PC-3 (cell line): ENCODE measurements at regions not wholly inside any gene's neighbourhood (a gene's known extent, or its start where the extent isn't known, plus 50 kb on each side); places are given as distances from the start of the nearest gene placed in this dataset.
"Not testable (repeated sequence)": the region's sequence is repeated elsewhere in the genome, so short reads cannot be mapped to it uniquely, and the experiment has no call there.

Experiments used
- ATAC-seq: fragments of 200-7000 bp; cut with Tn5 transposase; 2 replicates; pipeline ENCODE4 v1.9.1; 2020; ENCODE audit warnings: mild to moderate bottlenecking, moderate library complexity
- BruUV-seq: library from RNA; stranded (reverse); fragments of 400-500 nt; replicated peaks from 2 replicates; lab custom pipeline; 2021; lab: Mats Ljungman, UMichigan
- CTCF ChIA-PET: fragments of 300-600 bp; sonication (Branson Sonifier 250); formaldehyde crosslinking; loops from one replicate; lab custom pipeline; 2022; ENCODE audit warnings: antibody characterized with exemption; lab: Charles Lee
- POLR2A ChIA-PET: fragments of 300-600 bp; sonication (Branson Sonifier 250); formaldehyde crosslinking; loops from one replicate; lab custom pipeline; 2022; ENCODE audit warnings: antibody characterized with exemption; ENCODE audit not compliant: unreplicated experiment; lab: Charles Lee
- DNase-seq: peaks from one replicate; pipeline ENCODE4 v3.0.0-alpha.2; 2015
- H2AFZ ChIP-seq: fragments of 300-600 bp; sonication (generic); 2 replicates; pipeline ENCODE4 v1.6.0; 2016; ENCODE audit warnings: antibody characterized with exemption, low read length
- H3F3A ChIP-seq: fragments of 300-600 bp; sonication (generic); one replicate; pipeline ENCODE4 v1.6.0; 2017; ENCODE audit warnings: antibody characterized with exemption, low read length, control low read depth, mild to moderate bottlenecking; ENCODE audit not compliant: unreplicated experiment
- H3K27ac ChIP-seq: fragments of 300-600 bp; sonication (generic); 2 replicates; pipeline ENCODE4 v1.5.1; 2016; ENCODE audit warnings: mild to moderate bottlenecking, low read length
- H3K27me3 ChIP-seq: fragments of 300-600 bp; sonication (generic); 2 replicates; pipeline ENCODE4 v1.6.1; 2016; ENCODE audit warnings: low read length, mixed read lengths
- H3K36me3 ChIP-seq: fragments of 300-600 bp; sonication (generic); 2 replicates; pipeline ENCODE4 v1.6.1; 2016; ENCODE audit warnings: low read depth, mixed run types, low read length, mixed read lengths
- H3K4me1 ChIP-seq: fragments of 300-600 bp; sonication (generic); 2 replicates; pipeline ENCODE4 v1.5.1; 2016; ENCODE audit warnings: low read length; ENCODE audit not compliant: insufficient read depth
- H3K4me2 ChIP-seq: fragments of 300-600 bp; sonication (generic); 2 replicates; pipeline ENCODE4 v1.6.0; 2016; ENCODE audit warnings: low read length
- H3K4me3 ChIP-seq: fragments of 300-600 bp; sonication (generic); 2 replicates; pipeline ENCODE4 v1.5.1; 2016; ENCODE audit warnings: mild to moderate bottlenecking, low read length, mixed read lengths
- H3K79me2 ChIP-seq: fragments of 300-600 bp; sonication (generic); 2 replicates; pipeline ENCODE4 v1.6.1; 2017; ENCODE audit warnings: low read length, mixed read lengths
- H3K9ac ChIP-seq: fragments of 300-600 bp; sonication (generic); 2 replicates; pipeline ENCODE4 v1.6.0; 2016; ENCODE audit warnings: mild to moderate bottlenecking, low read length
- H3K9me2 ChIP-seq: fragments of 300-600 bp; sonication (generic); replicated peaks from 2 replicates; pipeline ENCODE4 v1.6.1; 2016; ENCODE audit warnings: mixed run types, low read length, mixed read lengths
- H3K9me3 ChIP-seq: fragments of 300-600 bp; sonication (generic); 2 replicates; pipeline ENCODE4 v1.6.1; 2016; ENCODE audit warnings: low read length, mixed read lengths
- H4K20me1 ChIP-seq: fragments of 300-600 bp; sonication (generic); 2 replicates; pipeline ENCODE4 v1.6.1; 2016; ENCODE audit warnings: low read length, mixed read lengths
- EZH2 ChIP-seq: fragments of 300-600 bp; sonication (generic); IDR thresholded peaks from one replicate; pipeline ENCODE4 v1.6.1; 2017; ENCODE audit warnings: antibody characterized with exemption, mild to moderate bottlenecking, low read length; ENCODE audit not compliant: unreplicated experiment
- EZH2phosphoT487 ChIP-seq: fragments of 300-600 bp; sonication (generic); IDR thresholded peaks from 2 replicates; pipeline ENCODE4 v1.6.1; 2018; ENCODE audit warnings: mild to moderate bottlenecking, antibody characterized with exemption, low read length, borderline replicate concordance
- intact Hi-C: fragments of 100-400 bp; cut with micrococcal nuclease; formaldehyde crosslinking; loops from 2 replicates; pipeline ENCODE4 v1.9.0; 2023
- TF ChIP-seq, protein P1 (sequence below): fragments of 300-600 bp; sonication (generic); conservative IDR thresholded peaks from 2 replicates; pipeline ENCODE4 v1.5.1; 2017; ENCODE audit warnings: antibody characterized with exemption, low read depth, mild to moderate bottlenecking, low read length

- no peak overlapping the region for H3K4me3 ChIP-seq
- H3K79me2 ChIP-seq = no peaks in the 10 kb centered on the region
- H3K4me1 ChIP-seq = no peaks in the 10 kb centered on the region
- no peaks in the 10 kb centered on the region for H3K27me3 ChIP-seq
- ATAC-seq (no peak), DNase-seq (no peak)
- no peak overlapping the region for H3K27ac ChIP-seq
- TF ChIP-seq EZH2phosphoT487 = no peak
- no peak for TF ChIP-seq EZH2
- TF ChIP-seq, protein P1, sequence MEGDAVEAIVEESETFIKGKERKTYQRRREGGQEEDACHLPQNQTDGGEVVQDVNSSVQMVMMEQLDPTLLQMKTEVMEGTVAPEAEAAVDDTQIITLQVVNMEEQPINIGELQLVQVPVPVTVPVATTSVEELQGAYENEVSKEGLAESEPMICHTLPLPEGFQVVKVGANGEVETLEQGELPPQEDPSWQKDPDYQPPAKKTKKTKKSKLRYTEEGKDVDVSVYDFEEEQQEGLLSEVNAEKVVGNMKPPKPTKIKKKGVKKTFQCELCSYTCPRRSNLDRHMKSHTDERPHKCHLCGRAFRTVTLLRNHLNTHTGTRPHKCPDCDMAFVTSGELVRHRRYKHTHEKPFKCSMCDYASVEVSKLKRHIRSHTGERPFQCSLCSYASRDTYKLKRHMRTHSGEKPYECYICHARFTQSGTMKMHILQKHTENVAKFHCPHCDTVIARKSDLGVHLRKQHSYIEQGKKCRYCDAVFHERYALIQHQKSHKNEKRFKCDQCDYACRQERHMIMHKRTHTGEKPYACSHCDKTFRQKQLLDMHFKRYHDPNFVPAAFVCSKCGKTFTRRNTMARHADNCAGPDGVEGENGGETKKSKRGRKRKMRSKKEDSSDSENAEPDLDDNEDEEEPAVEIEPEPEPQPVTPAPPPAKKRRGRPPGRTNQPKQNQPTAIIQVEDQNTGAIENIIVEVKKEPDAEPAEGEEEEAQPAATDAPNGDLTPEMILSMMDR = no peak
- intact Hi-C loops = no loop called here
- H3K36me3 ChIP-seq = no peaks in the 10 kb centered on the region
- CTCF ChIA-PET = no interaction called here
- POLR2A ChIA-PET = no interaction called here
- no peak overlapping the region for H2AFZ ChIP-seq
- no peak overlapping the region for H3K9ac ChIP-seq
- no peak overlapping the region for H3K4me2 ChIP-seq
- no peaks in the 10 kb centered on the region for H4K20me1 ChIP-seq
- H3F3A ChIP-seq = no peaks in the 10 kb centered on the region
- no peaks in the 10 kb centered on the region for H3K9me3 ChIP-seq
- no peaks in the 10 kb centered on the region for H3K9me2 ChIP-seq
- BruUV-seq = no TSS peak
Observed at GRCh38 chrX:76921176-76921575, 493.7 kb downstream of the MAGEE1 start.

- POLR2A ChIA-PET = no interaction called here
- Histone ChIP-seq H3K9ac (no peak overlapping the region), H3K9me2 (no peaks in the 10 kb centered on the region), H3K4me1 (no peaks in the 10 kb centered on the region), H3K9me3 (no peaks in the 10 kb centered on the region), H3K36me3 (no peaks in the 10 kb centered on the region), H2AFZ (no peak overlapping the region), H3K4me3 (no peak overlapping the region), H3K27ac (no peak overlapping the region), H3K4me2 (no peak overlapping the region), H3F3A (no peaks in the 10 kb centered on the region), H3K27me3 (no peaks in the 10 kb centered on the region), H3K79me2 (no peaks in the 10 kb centered on the region), H4K20me1 (no peaks in the 10 kb centered on the region)
- DNase-seq (no peak), ATAC-seq (no peak)
- BruUV-seq = no TSS peak
- CTCF ChIA-PET = no interaction called here
- TF ChIP-seq EZH2 (no peak), EZH2phosphoT487 (no peak)
- TF ChIP-seq, protein P1 = no peak
- intact Hi-C loops = no loop called here
Observed at GRCh38 chrX:76922100-76922499, 494.6 kb downstream of the MAGEE1 start.

- intact Hi-C loops, H3K27me3 ChIP-seq, CTCF ChIA-PET, H3K9ac ChIP-seq, H3K79me2 ChIP-seq, BruUV-seq, H3K36me3 ChIP-seq, ATAC-seq, H3F3A ChIP-seq, DNase-seq, H3K27ac ChIP-seq, H2AFZ ChIP-seq, H3K9me3 ChIP-seq, H3K4me1 ChIP-seq, H4K20me1 ChIP-seq, H3K4me2 ChIP-seq, H3K4me3 ChIP-seq, POLR2A ChIA-PET, H3K9me2 ChIP-seq: not testable (repeated sequence)
Observed at GRCh38 chrX:76924616-76925015, 497.1 kb downstream of the MAGEE1 start.
